ENCODE measurements at regions not wholly inside any gene's neighbourhood (a gene's known extent, or its start where the extent isn't known, plus 50 kb on each side); places are given as distances from the start of the nearest gene placed in this dataset.

- TF ChIP-seq POLR2A (IDR thresholded peaks at IDR 0.05) (no peak), POLR2AphosphoS5 (IDR thresholded peaks at IDR 0.05) (no peak)
- TF ChIP-seq, protein P1, sequence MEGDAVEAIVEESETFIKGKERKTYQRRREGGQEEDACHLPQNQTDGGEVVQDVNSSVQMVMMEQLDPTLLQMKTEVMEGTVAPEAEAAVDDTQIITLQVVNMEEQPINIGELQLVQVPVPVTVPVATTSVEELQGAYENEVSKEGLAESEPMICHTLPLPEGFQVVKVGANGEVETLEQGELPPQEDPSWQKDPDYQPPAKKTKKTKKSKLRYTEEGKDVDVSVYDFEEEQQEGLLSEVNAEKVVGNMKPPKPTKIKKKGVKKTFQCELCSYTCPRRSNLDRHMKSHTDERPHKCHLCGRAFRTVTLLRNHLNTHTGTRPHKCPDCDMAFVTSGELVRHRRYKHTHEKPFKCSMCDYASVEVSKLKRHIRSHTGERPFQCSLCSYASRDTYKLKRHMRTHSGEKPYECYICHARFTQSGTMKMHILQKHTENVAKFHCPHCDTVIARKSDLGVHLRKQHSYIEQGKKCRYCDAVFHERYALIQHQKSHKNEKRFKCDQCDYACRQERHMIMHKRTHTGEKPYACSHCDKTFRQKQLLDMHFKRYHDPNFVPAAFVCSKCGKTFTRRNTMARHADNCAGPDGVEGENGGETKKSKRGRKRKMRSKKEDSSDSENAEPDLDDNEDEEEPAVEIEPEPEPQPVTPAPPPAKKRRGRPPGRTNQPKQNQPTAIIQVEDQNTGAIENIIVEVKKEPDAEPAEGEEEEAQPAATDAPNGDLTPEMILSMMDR (IDR thresholded peaks at IDR 0.05) = no peak
Measured at GRCh38 chr16:82357237-82357636, 187.2 kb upstream of the MPHOSPH6 start.

All from prostate gland (tissue), 2 donors.